SK-N-MC (cell line): ENCODE measurements at regions not wholly inside any gene's neighbourhood (a gene's known extent, or its start where the extent isn't known, plus 50 kb on each side); places are given as distances from the start of the nearest gene placed in this dataset.

ENCODE experiments used
- DNase-seq: peaks from one replicate; pipeline ENCODE4 v3.0.0-alpha.2; 2011; ENCODE audit warnings: low read depth, low spot score
- H3K27ac ChIP-seq: fragments of 200-600 bp; sonication (generic); 2 replicates; pipeline ENCODE4 v1.5.1; 2016; ENCODE audit warnings: mixed run types
- H3K36me3 ChIP-seq: fragments of 200-600 bp; sonication (generic); 2 replicates; pipeline ENCODE4 v1.6.1; 2017; ENCODE audit warnings: antibody characterized with exemption, low read length, mixed read lengths; ENCODE audit not compliant: insufficient read depth
- H3K4me3 ChIP-seq: fragments of 200-600 bp; sonication (generic); 2 replicates; pipeline ENCODE4 v1.5.1; 2016
- H3K9ac ChIP-seq: fragments of 200-600 bp; sonication (generic); 2 replicates; pipeline ENCODE4 v1.8.0; 2017; ENCODE audit warnings: mixed run types, mixed read lengths; ENCODE audit not compliant: insufficient read length
- H3K9me3 ChIP-seq: fragments of 200-600 bp; sonication (generic); 2 replicates; pipeline ENCODE4 v1.6.1; 2017; ENCODE audit warnings: low read depth, mild to moderate bottlenecking, antibody characterized with exemption, low read length, moderate library complexity, mixed read lengths
- EZH2 ChIP-seq: fragments of 200-600 bp; sonication (generic); IDR thresholded peaks from one replicate; pipeline ENCODE4 v1.6.1; 2017; ENCODE audit warnings: antibody characterized with exemption
- FOXP2 ChIP-seq: optimal IDR thresholded peaks from 2 replicates; pipeline ENCODE3; 2011; ENCODE audit warnings: mild to moderate bottlenecking, moderate library complexity; ENCODE audit not compliant: insufficient read depth; ENCODE audit errors: extremely low read length, control extremely low read depth
- POLR2AphosphoS5 ChIP-seq: IDR thresholded peaks from 2 replicates; pipeline ENCODE4 v1.6.1; 2012; ENCODE audit warnings: mild to moderate bottlenecking, low read depth, low read length, borderline replicate concordance

DNA sequence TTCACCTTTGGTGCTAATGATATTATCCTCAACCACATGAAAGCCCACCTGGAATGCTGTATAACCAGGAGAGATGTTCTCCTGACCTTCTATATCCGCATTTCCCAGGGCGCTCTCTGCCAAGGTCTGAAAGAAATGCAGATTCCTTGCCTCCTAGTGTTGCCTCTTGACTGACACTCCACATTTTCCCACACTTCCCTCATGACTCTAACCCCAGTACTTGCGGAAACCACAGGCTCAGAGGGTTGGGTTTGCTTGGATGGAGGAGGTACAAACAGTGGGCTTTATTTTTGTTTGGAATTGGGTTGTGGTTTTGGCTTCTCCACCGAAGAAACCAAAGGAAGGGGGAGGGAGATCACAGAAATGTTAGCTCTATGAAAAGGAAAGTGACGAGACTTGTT lies 222.9 kb upstream of the CELF2 start:
- H3K4me3 ChIP-seq = no peak overlapping the region
- H3K9me3 ChIP-seq = no peaks in the 10 kb centered on the region
- TF ChIP-seq FOXP2 (no peak), POLR2AphosphoS5 (no peak), EZH2 (no peak)
- no peak overlapping the region for H3K9ac ChIP-seq
- no peak for DNase-seq
- H3K36me3 ChIP-seq = no peaks in the 10 kb centered on the region
- no peak overlapping the region for H3K27ac ChIP-seq

DNA sequence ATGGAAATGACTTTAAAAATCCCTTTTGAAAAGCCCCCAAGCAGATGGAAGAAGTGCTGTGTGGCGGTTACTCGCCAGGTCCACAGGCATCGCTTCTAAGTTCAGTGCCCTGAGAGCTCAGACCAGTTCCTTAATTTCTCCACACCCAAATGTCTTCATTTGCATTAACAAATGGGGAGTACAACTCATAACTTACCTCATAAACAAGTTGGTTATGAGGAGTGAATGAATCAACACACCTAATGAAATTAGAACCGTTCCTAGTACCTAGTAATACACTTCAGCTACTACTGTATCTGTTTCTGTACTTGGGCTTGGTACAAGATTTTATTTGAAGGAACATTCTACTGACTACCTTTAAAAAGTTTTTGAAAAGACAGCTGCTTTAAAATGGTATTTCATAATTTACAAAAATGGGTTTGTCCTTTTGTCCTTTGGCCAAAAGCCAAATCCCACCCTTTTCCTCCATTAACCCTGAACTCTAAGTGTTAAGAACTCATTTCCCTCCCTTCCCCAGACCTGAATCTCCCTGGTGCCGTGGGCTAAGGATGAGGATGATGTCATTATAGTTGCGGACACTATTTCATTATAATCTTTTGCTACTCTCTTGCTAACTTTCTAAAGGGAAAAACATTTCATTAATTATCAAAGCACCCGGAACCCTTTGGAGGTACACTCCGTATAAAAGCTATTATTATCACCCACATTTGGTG lies 221.5 kb upstream of the CELF2 start:
- no peak overlapping the region for H3K4me3 ChIP-seq
- no peak overlapping the region for H3K9ac ChIP-seq
- no peak for DNase-seq

DNA sequence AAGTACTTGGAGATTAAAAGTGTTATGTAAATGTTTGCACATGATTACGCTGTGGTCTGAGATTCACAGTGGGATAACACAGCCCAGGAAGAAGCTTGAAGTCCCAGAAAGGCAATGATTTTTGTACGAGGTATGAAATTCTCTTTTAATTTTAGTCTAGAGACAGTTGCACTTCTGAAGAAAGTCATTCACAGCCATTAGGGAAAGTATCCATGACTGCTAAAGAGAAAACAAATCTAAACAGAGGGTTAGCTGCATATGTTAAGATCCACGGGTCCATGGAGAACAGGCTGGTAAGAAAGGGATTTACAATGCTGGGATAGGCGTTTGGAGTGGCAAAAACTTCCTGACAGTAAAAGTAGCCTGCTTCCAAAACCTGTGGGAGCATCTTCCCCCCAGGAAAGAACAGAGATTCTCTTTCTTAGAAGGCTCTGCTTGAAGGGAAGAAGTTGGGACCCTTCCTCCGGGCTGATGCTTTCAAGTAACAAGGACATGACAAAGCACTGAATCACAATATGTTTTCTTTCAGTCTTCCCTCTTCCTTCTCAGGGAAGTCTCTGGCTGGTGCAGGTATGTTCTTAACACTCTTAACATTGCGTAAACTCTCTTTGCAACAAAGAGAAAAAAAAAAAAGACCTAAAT lies 220.8 kb upstream of the CELF2 start:
- Histone ChIP-seq H3K27ac (no peak overlapping the region), H3K4me3 (no peak overlapping the region), H3K9ac (no peak overlapping the region), H3K9me3 (no peaks in the 10 kb centered on the region), H3K36me3 (no peaks in the 10 kb centered on the region)
- DNase-seq = no peak
- TF ChIP-seq FOXP2 (no peak), POLR2AphosphoS5 (no peak), EZH2 (no peak)

More for the DNA sequence above, 221.5 kb upstream of the CELF2 start:
- no peak overlapping the region for H3K27ac ChIP-seq
- no peak for TF ChIP-seq FOXP2
- H3K36me3 ChIP-seq = no peaks in the 10 kb centered on the region
- no peaks in the 10 kb centered on the region for H3K9me3 ChIP-seq

DNA sequence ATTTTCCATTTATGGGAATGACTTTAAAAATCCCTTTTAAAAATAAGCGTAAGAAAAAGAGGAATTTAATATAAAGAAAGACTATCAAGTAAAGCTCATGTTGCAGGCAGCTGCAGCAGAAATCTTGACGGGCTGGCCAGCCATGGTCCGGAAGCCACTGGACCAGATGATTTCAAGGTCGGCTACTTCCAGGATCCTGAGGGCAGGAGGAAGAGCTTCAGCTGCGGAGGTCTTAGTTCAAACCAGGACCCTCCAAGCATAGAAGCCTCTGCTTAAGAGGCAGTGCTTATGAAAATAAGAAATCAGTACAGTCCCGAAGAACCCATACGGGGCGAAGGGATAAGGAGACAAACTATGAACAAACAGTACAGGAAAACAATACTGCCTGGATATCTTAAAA lies 220.2 kb upstream of the CELF2 start:
- no peak overlapping the region for H3K9ac ChIP-seq
- TF ChIP-seq EZH2 (no peak), POLR2AphosphoS5 (no peak), FOXP2 (no peak)
- no peak overlapping the region for H3K4me3 ChIP-seq

DNA sequence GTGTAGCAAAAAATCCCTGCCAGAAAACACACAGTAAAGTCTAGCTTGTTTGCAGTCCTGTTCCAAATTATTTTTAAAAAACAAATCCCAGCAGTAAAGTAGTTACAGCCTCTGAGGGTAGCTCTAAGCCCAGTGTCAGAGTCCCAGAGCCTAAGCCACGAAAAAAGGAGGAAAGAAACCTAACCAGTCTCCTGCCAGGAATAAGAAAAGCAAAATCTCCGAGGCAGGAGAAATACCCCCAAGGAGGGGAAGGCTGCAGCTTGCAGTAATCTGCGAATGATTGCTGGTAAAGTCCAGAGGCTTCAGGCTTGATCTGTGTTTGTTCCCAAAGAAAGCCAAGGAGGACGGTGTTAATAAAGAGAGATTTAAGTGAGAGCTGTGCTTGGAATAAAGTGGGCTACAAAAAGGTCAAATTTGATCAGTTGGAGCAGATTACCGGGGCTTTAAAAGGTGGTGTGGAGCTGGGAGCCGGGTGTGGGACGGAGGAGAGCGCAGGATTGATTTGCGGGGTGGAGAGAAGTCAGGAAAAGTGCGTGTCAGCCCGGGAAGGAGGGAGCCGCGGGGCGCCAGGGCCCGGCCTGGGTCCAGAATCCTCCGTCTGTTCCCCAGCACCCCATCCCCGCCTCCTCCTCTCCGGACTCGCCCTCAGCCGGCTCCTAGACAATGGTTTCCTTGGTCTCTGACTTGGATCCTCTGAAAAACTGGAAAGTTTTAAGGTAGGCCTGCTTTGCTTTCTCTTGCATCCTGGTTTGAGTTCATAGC lies 219.4 kb upstream of the CELF2 start:
- Histone ChIP-seq H3K9me3 (no peaks in the 10 kb centered on the region), H3K9ac (no peak overlapping the region), H3K27ac (no peak overlapping the region), H3K4me3 (no peak overlapping the region), H3K36me3 (no peaks in the 10 kb centered on the region)
- no peak for DNase-seq
- TF ChIP-seq EZH2 = no peak

More for the DNA sequence above, 220.2 kb upstream of the CELF2 start:
- no peaks in the 10 kb centered on the region for H3K9me3 ChIP-seq
- no peak for DNase-seq
- H3K27ac ChIP-seq = no peak overlapping the region
- H3K36me3 ChIP-seq = no peaks in the 10 kb centered on the region

DNA sequence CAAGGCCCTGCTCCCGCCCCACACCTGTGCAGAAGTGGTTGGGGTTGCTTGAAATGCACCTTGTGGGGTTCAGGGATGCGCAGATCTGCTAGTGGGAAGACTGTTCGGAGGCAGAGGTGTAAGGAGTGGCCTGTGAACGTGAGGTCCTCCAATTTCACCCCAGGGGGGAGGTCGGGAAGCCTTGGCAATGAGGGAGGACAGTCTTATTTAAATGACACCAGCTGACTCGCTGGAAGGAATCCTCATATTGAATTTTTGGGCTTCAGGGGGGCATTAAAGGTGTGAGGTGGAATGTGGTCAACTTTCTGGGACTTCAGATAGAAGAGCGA lies 218.8 kb upstream of the CELF2 start:
- Histone ChIP-seq H3K27ac (no peak overlapping the region), H3K9ac (no peak overlapping the region), H3K4me3 (no peak overlapping the region), H3K36me3 (no peaks in the 10 kb centered on the region), H3K9me3 (no peaks in the 10 kb centered on the region)
- TF ChIP-seq EZH2 (no peak), POLR2AphosphoS5 (no peak), FOXP2 (no peak)
- no peak for DNase-seq

DNA sequence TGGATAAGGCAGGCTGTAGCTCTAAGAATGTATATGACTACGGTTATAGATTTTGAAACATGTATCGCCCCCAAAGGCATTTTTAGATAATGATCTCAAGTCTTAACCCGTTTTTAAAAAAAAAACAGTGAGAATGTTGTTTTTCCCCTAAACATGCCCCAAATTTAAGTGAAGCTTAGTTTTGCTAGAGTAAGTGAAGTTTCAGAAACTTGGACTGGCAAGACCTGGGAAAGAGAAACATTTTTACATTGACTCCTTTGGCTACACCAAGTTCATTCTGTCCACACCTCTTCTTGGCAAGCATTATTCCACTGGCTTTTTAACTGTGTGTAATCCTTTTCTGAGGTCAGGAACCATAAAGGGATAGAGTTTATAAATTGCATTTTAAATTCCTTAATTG lies 216.7 kb upstream of the CELF2 start:
- Histone ChIP-seq H3K9ac (no peak overlapping the region), H3K4me3 (no peak overlapping the region), H3K9me3 (no peaks in the 10 kb centered on the region), H3K36me3 (no peaks in the 10 kb centered on the region), H3K27ac (no peak overlapping the region)
- TF ChIP-seq EZH2 = no peak
- no peak for TF ChIP-seq POLR2AphosphoS5
- no peak for TF ChIP-seq FOXP2
- no peak for DNase-seq

DNA sequence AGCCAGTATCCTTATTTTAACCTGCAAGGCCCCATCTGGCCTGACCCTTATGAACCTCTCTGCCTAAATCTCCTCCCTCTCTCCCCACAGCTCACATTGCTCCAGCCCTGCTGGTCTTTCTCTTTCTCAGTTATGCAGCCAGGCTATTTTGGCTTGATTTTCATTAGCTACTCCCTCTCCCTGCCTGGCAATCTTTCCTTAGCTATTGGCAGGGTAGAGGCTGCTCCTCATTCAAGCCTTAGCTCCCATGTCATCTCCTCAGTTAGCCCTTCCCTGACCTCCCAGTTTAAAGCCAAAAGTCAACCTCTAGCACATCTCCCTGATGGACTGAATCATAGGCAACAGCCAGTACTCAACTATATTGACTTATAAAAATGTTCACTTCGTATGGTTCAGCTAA lies 214.4 kb upstream of the CELF2 start:
- Histone ChIP-seq H3K36me3 (no peaks in the 10 kb centered on the region), H3K9me3 (no peaks in the 10 kb centered on the region), H3K9ac (no peak overlapping the region), H3K27ac (no peak overlapping the region), H3K4me3 (no peak overlapping the region)
- DNase-seq = no peak
- TF ChIP-seq EZH2 = no peak
- no peak for TF ChIP-seq POLR2AphosphoS5
- no peak for TF ChIP-seq FOXP2

DNA sequence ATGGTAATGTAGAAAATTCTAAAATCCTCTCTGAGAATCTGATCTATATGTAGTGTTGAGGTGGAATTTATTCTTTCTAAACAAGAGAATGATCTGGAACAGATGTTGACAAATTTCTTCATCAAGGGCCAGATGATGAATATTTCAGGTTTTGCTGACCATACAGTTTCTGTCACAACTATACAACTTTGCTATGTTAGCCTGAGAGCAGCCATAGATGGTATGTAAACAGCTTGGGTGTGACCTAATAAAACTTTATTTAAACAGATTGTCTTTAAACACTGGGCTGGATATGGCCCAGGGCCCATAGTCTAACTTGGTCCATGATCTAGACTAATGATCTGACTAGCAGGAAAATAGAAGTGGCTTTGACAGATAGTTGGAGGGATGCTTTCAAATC lies 213.6 kb upstream of the CELF2 start:
- no peak for DNase-seq

More for the DNA sequence above, 213.6 kb upstream of the CELF2 start:
- no peak for TF ChIP-seq EZH2
- no peak for TF ChIP-seq POLR2AphosphoS5
- Histone ChIP-seq H3K9ac (no peak overlapping the region), H3K27ac (no peak overlapping the region), H3K4me3 (no peak overlapping the region), H3K36me3 (no peaks in the 10 kb centered on the region), H3K9me3 (no peaks in the 10 kb centered on the region)
